ENCODE measurements at regions not wholly inside any gene's neighbourhood (a gene's known extent, or its start where the extent isn't known, plus 50 kb on each side); places are given as distances from the start of the nearest gene placed in this dataset.

DNA sequence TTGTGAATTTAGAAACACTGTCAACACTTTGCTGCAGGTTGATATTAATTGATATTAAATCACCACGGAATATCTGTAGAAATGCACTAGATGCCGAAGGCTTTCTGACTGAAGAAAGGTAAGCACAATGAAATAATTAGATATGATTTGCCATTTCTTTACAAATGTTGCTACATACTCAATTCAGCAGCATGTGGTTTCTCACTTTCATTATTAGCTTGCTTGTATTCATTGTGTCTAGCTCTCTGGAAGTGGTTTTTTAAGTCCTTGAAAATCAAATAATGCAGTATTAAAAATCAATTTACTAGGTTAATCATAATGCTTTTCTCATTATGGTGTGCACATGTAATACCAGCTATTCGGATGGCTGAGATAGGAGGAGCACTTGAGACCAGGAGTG, 231.3 kb upstream of the MARCKS start:
- TF ChIP-seq, protein P1, sequence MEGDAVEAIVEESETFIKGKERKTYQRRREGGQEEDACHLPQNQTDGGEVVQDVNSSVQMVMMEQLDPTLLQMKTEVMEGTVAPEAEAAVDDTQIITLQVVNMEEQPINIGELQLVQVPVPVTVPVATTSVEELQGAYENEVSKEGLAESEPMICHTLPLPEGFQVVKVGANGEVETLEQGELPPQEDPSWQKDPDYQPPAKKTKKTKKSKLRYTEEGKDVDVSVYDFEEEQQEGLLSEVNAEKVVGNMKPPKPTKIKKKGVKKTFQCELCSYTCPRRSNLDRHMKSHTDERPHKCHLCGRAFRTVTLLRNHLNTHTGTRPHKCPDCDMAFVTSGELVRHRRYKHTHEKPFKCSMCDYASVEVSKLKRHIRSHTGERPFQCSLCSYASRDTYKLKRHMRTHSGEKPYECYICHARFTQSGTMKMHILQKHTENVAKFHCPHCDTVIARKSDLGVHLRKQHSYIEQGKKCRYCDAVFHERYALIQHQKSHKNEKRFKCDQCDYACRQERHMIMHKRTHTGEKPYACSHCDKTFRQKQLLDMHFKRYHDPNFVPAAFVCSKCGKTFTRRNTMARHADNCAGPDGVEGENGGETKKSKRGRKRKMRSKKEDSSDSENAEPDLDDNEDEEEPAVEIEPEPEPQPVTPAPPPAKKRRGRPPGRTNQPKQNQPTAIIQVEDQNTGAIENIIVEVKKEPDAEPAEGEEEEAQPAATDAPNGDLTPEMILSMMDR (IDR thresholded peaks at IDR 0.05): no peak
- intact Hi-C loops (cut with DNase I): no loop called here

DNA sequence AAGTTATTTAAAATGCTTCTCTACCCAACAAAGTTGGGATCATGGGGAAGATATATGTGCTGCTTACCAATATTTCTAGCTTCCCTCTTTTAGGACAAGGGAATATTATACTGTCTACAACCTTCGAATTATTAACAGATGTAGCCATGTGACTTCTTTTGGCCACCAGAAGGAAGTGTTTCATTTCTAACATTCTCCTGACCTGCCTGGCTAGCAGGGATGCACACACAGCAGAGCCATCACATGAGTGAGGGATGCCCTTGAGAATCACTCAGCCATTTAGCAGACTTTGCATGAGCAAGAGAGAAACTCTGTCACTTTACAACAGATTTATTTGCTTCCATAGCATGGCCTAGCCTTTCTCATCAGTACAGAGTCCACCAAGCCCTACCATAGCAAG, 230.7 kb upstream of the MARCKS start:
- intact Hi-C loops (cut with DNase I): no loop called here
- H3K4me1 ChIP-seq: no peaks in the 10 kb centered on the region
- TF ChIP-seq, protein P1 (IDR thresholded peaks at IDR 0.05): no peak
- no peaks in the 10 kb centered on the region for H3K36me3 ChIP-seq
- no peaks in the 10 kb centered on the region for H3K27me3 ChIP-seq
- H3K9ac ChIP-seq (ENCODE audit: low read depth in 2 of 2, low read length in 2 of 2): no peak overlapping the region
- no peaks in the 10 kb centered on the region for H3K9me3 ChIP-seq
- no peak for DNase-seq
- H3K27ac ChIP-seq: no peak overlapping the region
- no peak overlapping the region for H3K4me3 ChIP-seq

More for the DNA sequence above, 231.3 kb upstream of the MARCKS start:
- Histone ChIP-seq H3K9ac (ENCODE audit: low read depth in 2 of 2, low read length in 2 of 2) (no peak overlapping the region), H3K4me3 (no peak overlapping the region), H3K4me1 (no peaks in the 10 kb centered on the region), H3K27ac (no peak overlapping the region), H3K36me3 (no peaks in the 10 kb centered on the region), H3K27me3 (no peaks in the 10 kb centered on the region), H3K9me3 (no peaks in the 10 kb centered on the region)
- no peak for DNase-seq

DNA sequence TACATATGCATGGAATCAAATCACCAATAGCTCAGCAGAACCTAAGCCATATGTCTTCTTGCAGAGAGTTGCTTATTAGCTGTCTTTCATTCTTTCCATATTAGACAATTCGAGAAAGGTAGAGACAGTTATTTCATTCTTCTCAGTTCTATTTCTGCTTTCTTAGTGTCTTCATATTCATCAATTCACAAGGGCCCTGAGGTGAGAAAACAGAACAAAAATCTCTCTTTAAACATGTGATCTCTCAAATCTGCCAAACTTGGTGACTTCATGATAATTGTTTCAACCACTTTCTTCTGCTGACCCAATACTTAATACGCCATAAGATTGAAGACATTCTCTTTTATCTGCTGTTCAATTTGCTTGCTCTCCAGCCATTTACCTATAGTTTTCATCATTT, 229.7 kb upstream of the MARCKS start:
- no peak for DNase-seq
- intact Hi-C loops (cut with DNase I): no loop called here
- Histone ChIP-seq H3K27ac (no peak overlapping the region), H3K9me3 (no peaks in the 10 kb centered on the region), H3K27me3 (no peaks in the 10 kb centered on the region), H3K4me1 (no peaks in the 10 kb centered on the region), H3K36me3 (no peaks in the 10 kb centered on the region), H3K9ac (ENCODE audit: low read depth in 2 of 2, low read length in 2 of 2) (no peak overlapping the region), H3K4me3 (no peak overlapping the region)
- TF ChIP-seq, protein P1 (IDR thresholded peaks at IDR 0.05): no peak

DNA sequence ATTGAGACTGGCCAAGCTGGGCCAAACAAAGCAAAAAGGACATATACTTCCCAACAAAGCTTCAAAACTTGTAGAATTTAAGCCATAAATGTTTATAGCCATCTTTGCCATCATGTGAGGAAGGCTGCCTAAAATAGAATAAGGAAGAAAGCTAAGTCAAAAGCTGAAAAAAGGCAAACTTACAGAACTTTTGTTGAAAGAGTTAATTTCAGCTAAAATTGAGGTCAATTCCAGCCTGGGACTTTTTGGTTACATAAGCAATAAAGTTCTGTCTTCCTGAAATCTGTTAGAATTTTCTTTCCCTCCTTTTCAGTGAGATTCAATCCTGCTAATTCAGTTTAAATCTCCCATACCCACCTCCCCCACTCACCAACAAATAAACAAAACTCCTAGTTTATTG, 227.9 kb upstream of the MARCKS start:
- DNase-seq: no peak
- Histone ChIP-seq H3K36me3 (no peaks in the 10 kb centered on the region), H3K4me1 (peaks cover 7% of the 10 kb centered on the region), H3K27me3 (no peaks in the 10 kb centered on the region), H3K27ac (no peak overlapping the region), H3K4me3 (no peak overlapping the region), H3K9me3 (no peaks in the 10 kb centered on the region), H3K9ac (ENCODE audit: low read depth in 2 of 2, low read length in 2 of 2) (no peak overlapping the region)
- intact Hi-C loops (cut with DNase I): no loop called here
- TF ChIP-seq, protein P1 (IDR thresholded peaks at IDR 0.05): no peak

DNA sequence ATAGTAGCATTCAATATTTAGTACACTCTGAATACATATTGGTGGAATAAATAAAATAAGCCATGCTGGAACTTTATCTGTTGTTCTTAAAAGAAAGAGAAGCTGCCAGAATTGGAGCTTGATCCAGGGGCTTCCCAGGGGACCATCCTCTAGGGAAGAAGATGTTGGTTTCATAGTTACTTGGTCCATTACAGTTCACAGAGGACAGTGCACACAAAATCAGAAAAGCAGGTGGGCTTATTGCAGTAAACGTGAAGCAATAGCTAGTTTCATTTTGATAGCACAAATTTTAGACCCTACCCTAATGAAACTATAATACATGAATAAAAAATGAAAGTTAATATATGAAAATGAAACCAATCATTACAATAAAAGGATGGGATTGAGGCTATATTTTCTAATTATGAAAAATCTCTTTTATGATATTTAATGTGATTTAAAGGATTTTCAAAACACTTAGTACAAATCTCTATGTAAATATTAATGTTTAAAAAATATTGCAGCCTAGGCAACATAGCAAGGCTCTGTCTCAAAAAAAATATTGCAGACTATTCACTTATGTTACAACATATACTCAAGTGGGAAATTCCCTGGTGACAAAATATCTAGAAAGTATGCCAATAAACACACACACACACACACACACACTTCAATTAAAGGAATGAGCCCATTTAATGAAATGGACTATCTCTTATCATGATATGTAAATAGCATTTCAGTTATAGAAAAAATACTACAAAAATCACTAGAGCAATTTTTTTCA, 227.0 kb upstream of the MARCKS start:
- no peak overlapping the region for H3K9ac ChIP-seq (ENCODE audit: low read depth in 2 of 2, low read length in 2 of 2)
- H3K27me3 ChIP-seq: no peaks in the 10 kb centered on the region
- H3K27ac ChIP-seq: peak overlapping the region; percentile 70

More for the DNA sequence above, 227.0 kb upstream of the MARCKS start:
- Histone ChIP-seq H3K9me3 (no peaks in the 10 kb centered on the region), H3K36me3 (no peaks in the 10 kb centered on the region), H3K4me1 (peaks cover 7% of the 10 kb centered on the region), H3K4me3 (no peak overlapping the region)
- intact Hi-C loops (cut with DNase I): no loop called here
- TF ChIP-seq, protein P1 (IDR thresholded peaks at IDR 0.05): no peak
- no peak for DNase-seq
